NCI-H526 (cell line): ENCODE measurements at regions not wholly inside any gene's neighbourhood (a gene's known extent, or its start where the extent isn't known, plus 50 kb on each side); places are given as distances from the start of the nearest gene placed in this dataset.
"Not testable (repeated sequence)": the region's sequence is repeated elsewhere in the genome, so short reads cannot be mapped to it uniquely, and the experiment has no call there.

ENCODE experiments used
- DNase-seq, 2 experiments: peaks; one replicate each; lab custom pipeline; 2025; lab: John Stamatoyannopoulos, UW

DNA sequence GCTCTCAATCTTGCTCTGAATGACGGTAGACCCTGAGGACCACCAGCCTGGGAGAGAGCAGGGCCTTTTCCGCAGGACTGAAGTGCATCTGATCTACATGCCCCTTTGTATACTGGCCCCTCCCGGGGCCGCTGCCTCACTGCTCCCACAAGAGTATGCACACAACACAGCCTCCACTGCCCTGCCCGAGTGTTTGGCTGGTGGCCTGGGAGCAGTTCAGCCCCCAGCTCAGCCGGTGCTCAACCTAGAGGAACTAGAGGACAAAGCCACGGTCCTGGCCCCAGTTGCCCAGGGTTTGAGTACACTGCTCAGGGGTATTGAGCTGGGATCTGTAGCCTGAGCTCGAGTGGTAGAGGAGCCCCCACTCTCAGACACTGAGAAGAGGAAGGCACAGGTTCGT lies 118.9 kb upstream of the CAB39 start:
- DNase-seq = no peak

DNA sequence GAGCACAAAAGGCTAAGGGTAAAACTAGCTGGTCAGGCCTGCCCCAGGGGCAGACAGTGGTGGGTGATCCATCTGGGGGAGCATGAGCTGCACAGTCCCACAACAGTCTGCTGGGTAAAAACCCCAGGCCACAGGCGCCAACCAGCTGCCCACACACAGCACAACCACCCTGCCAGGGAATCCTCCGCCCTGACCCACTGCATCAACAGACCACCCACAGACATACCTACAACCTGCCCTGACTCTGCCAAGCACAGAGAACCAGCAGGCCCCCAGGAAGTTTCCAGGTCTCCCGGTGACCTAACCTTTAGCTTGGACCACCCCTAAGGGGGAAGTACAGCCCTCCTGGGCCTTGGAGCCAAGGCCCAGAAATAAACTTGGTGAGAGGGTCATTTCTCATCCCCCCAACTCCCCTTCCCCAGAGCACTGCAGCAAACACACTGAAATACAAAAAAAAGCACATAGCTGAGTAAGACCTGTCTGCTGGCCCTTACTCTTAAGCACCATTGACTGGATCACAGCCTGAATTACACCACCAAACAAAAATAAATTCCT lies 118.3 kb upstream of the CAB39 start:
- DNase-seq = no peak

DNA sequence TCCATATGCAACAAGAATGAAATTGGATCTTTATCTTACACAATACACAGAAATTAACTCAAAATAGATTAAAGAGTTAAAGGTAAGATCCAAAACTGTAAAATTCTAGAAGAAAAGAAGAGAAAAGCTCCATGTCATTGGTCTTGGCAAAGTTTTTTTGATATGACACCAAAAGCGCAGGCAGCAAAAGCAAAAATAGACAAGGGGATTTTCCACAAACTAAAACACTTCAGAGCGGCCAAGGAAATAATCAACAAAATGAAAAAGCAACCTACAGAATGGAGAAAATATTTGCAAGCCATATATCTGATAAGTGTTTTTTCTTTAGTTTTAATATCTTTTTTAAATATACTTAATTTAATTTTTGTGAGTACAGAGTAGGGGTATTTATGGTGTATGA lies 112.8 kb upstream of the CAB39 start:
- no peak for DNase-seq

DNA sequence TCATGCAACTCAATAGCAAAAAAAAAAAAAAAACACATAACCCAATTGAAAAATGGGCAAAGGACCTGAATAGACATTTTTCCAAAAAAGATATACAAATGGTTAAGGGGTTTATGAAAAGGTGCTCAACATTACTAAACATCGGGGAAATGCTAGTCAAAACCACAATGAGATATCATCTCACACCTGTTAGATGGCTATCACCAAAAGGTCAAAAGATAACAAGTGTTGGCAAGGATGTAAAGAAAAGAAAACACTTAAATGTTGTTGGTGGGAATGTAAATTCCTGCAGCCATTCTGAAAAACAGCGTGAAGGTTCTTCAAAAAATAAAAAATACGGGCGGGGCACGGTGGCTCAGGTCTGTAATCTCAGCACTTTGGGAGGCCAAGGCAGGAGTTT lies 112.4 kb upstream of the CAB39 start:
- no peak for DNase-seq

DNA sequence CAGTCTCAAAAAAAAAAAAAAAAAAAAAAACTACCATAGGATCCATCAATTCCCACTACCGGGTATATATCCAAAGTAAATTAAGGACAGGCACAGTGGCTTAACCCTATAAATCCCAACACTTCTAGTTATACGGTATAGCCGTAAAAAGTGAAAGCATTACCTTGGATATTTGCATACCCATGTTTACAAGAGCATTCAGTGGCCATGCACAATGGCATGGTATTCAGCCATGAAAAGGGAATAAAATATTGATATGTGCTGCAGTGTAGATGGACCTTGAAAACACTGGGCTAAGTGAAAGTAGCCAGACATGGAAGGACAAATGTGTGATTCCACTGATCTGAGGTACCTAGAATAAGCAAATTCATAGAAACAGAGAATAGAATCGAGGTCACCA lies 111.8 kb upstream of the CAB39 start:
- DNase-seq = no peak

GRCh38 chr2:230601510-230601909 lies 111.1 kb upstream of the CAB39 start:
- DNase-seq = no peak

DNA sequence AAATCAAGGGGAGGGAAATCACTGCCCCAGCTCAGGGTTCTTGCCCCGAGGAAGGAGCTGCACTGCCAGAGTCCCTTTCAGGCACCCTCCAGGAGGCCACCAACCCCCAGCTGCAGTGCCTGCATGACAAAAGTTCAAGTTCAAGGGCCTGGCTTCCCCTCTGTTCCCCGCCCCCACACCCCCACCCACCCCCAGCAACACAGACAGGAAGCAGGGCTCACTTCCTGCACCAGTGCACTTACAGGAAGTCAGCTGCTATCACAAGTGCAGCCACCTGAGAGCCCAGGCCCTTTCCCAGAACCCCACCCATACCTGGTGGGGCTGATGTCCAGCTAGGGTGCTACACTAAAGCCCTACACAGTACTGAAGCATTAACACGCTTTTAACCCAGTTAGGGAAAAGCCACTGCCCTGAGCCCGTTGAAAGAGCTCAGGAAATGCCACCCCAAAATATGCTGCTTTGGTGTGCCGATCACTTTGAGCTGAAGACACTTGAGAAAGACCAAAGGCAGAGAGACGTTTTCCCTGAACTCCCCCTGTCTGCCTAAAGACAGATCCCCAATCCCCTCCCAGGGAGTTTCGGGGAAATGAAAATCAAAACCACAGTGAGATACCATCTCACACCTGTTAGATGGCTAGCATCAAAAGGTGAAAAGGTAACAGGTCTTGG lies 109.9 kb upstream of the CAB39 start:
- DNase-seq = no peak

DNA sequence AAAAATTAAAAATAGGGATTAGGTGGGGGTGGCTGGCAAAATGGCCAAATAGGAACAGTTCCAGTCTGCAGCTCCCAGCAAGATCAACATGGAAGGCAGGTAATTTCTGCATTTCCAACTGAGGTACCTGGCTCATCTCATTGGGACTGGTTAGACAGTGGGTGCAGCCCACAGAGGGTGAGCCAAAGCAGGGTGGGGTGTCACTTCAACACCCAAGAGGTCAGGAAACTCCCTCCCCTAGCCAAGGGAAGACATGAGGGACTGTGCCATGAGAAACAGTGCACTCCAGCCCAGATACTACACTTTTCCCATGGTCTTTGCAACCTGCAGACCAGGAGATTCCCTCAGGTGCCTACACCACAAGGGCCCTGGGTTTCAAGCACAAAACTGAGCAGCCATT lies 109.3 kb upstream of the CAB39 start:
- not testable (repeated sequence) for DNase-seq

GRCh38 chr2:230604158-230604557 lies 108.5 kb upstream of the CAB39 start:
- not testable (repeated sequence) for DNase-seq

- DNase-seq = no peak
Measured at GRCh38 chr2:230614040-230614439, 98.6 kb upstream of the CAB39 start.

GRCh38 chr2:230614913-230615332 lies 97.7 kb upstream of the CAB39 start:
- no peak for DNase-seq

DNA sequence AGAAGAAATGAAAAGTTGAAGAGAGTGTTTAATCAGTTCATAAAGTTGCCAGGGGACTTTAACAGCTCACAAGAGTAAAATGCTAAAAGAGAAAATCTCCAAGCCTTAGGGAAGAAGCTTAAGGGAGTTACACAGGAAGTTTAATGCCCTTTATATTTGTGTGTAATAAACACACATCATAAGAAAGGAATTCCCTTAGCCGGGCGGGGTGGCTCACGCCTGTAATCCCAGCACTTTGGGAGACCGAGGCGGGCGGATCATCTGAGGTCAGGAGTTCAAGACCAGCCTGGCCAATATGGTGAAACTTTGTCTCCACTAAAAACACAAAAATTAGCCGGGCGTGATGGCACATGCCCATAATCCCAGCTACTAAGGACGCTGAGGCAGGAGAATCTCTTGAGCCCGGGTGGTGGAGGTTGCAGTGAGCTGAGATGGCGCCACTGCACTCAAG lies 95.4 kb upstream of the CAB39 start:
- DNase-seq = not testable (repeated sequence)

DNA sequence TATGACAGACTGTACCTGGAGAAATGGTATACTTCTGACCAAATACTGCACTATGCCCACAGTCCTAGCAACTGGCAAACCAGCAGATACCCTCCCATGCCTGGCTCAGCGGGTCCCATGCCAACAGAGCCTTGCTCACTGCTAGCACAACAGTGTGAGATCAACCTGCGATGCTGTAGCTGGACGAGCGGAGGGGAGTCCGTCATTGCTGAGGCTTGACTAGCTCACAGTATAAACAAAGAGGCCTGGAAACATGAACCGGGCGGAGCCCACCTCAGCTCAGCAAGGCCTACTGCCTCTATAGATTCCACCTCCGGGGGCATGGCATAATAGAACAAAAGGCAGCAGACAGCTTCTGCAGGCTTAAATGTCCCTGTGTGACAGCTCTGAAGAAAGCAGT lies 93.2 kb upstream of the CAB39 start:
- DNase-seq = no peak

DNA sequence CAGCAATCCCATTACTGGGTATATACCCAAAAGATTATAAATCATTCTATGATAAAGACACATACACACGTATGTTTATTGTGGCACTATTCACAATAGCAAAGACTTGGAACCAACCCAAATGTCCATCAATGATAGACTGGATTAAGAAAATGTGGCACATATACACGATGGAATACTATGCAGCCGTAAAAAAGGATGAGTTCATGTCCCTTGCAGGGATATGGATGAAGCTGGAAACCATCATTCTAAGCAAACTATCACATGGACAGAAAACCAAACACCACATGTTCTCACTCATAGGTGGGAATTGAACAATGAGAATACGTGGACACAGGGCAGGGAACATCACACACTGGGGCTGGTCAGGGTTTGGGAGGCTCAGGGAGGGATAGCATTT lies 87.4 kb upstream of the CAB39 start:
- DNase-seq = not testable (repeated sequence)

- not testable (repeated sequence) for DNase-seq
Measured at GRCh38 chr2:230627091-230627490, 85.6 kb upstream of the CAB39 start.

GRCh38 chr2:230627806-230628724 lies 84.6 kb upstream of the CAB39 start:
- no peak for DNase-seq

GRCh38 chr2:230631470-230631869 lies 81.2 kb upstream of the CAB39 start:
- no peak for DNase-seq

- DNase-seq = no peak
Measured at GRCh38 chr2:230634146-230634545, 78.5 kb upstream of the CAB39 start.

GRCh38 chr2:230634721-230635313 lies 77.8 kb upstream of the CAB39 start:
- not testable (repeated sequence) for DNase-seq

GRCh38 chr2:230636684-230637271 lies 75.9 kb upstream of the CAB39 start:
- DNase-seq = no peak

- DNase-seq = not testable (repeated sequence)
Measured at GRCh38 chr2:230637486-230637885, 75.2 kb upstream of the CAB39 start.

GRCh38 chr2:230640540-230641011 lies 72.1 kb upstream of the CAB39 start:
- DNase-seq = no peak
